GM18508 (cell line): ENCODE measurements at regions not wholly inside any gene's neighbourhood (a gene's known extent, or its start where the extent isn't known, plus 50 kb on each side); places are given as distances from the start of the nearest gene placed in this dataset.

Experiments
- ATAC-seq: cut with Tn5 transposase; IDR thresholded peaks from one replicate; pipeline ENCODE4 v1.9.1; 2021; ENCODE audit warnings: moderate number of reproducible peaks; ENCODE audit not compliant: insufficient read depth, unreplicated experiment

DNA sequence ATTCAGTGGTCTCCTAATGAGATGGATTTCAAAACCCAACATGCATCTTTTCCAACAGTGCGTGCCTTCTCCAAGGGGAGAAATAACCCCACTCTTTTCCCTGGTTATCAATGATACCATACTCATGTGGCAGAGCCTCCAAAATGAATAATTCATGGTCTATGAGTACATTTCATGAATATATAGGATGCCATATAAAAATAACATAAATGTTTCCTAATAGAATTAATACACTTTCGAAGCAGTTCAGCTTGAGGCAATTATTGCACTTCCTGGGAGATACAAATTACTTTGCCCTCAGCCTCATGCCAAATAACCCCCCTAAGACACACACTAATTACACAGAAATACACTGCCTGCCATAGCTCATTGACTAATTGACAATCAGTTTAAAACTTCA lies 318.6 kb downstream of the ZSWIM6 start:
- no peak for ATAC-seq

GRCh38 chr5:61651195-61651594 lies 319.1 kb downstream of the ZSWIM6 start:
- no peak for ATAC-seq

GRCh38 chr5:61652916-61653315 lies 320.9 kb downstream of the ZSWIM6 start:
- ATAC-seq: no peak

DNA sequence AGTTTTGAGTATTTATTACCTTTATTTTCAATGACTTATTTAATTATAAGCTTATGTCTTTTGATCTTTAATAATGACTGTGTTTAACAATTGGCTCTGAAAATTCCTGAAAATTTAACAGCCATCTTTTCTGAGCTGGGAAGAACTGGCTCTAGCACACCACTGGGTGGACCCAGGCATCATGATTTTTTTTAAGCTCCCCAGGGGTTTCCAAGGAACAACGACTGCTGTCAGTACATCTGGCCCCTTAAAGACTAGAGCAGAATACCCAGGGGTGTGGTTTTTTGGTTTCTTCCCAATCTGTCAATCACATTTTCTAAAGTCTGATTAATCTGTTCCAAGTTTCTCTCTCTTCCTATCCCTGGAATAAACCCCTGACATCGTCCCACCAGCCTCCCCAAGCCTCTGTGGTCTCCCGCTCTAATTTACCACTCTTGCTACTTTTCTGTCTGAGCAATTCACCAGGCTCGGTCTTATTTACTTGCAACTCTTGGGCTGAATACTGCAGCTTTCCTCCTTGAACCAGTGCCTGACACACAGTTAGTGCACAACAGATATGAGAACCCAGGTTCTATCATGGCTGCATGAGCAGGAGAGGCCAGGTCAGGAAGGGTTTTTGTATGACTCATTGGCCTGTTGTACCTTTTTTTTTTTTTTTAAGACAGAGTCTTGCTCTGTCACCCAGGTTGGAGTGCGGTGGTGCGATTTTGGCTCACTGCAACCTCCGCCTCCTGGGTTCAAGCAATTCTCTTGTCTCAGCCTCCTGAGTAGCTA lies 321.9 kb downstream of the ZSWIM6 start:
- no peak for ATAC-seq

- no peak for ATAC-seq
These were observed 322.8 kb downstream of the ZSWIM6 start for GRCh38 chr5:61654876-61655275.

DNA sequence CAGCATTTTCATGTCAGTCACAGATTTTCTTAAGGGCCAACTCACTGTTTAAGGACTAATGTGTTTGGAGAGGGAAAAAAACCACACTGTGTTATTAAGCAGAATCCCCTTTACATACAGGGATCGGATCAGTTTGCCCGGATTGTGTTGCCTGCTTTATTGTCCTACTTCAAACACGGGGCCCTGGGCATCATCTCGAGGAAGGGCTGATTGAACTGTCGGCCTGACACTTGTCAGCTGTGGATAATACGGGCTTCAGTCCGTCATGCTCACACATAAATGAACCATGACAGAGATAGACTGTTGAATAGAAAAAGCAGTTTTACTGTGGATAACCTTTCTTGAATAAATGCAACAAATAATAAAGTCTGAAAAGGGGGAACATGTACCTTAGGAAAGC lies 325.0 kb downstream of the ZSWIM6 start:
- no peak for ATAC-seq

DNA sequence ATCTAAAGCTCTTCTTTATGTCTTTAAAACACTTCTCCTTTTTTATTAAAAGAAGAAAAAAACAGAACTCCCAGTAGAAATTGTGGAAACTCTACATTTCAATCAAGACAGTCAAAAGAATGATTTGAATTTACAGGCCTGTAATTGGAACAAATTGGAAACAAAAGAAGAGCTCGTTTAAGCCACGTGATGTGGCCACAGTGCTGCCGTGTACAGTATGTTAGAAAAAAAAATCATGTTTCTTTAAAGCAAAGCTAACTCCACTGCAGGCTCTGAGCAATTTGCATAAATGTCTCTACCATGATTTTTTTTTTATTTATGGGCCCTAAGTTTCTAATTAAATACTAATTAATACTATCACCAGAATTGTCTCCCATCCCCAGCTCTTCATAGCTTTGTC lies 325.6 kb downstream of the ZSWIM6 start:
- no peak for ATAC-seq

- ATAC-seq: no peak
These were observed 326.5 kb downstream of the ZSWIM6 start for GRCh38 chr5:61658592-61659008.

GRCh38 chr5:61659221-61659696 lies 327.2 kb downstream of the ZSWIM6 start:
- no peak for ATAC-seq

DNA sequence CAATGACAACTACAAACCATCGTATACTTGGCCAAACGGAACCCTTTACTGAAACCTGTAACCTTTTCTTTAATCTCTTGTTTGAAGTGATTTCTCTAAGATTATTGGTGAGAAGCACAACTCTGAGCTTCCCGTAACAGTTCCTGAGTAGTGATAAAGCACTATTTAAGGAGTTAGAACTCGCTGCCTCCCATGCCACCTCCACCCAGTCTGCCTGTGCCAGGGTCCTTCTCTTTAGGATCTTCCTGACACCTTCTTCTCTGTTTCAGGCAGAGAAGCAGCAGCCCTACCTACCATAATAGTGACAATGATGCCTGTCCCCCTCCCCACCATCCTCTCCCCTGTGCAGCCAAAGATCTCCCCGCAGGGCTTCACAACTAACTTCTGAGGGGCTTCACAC lies 330.6 kb downstream of the ZSWIM6 start:
- ATAC-seq: no peak

DNA sequence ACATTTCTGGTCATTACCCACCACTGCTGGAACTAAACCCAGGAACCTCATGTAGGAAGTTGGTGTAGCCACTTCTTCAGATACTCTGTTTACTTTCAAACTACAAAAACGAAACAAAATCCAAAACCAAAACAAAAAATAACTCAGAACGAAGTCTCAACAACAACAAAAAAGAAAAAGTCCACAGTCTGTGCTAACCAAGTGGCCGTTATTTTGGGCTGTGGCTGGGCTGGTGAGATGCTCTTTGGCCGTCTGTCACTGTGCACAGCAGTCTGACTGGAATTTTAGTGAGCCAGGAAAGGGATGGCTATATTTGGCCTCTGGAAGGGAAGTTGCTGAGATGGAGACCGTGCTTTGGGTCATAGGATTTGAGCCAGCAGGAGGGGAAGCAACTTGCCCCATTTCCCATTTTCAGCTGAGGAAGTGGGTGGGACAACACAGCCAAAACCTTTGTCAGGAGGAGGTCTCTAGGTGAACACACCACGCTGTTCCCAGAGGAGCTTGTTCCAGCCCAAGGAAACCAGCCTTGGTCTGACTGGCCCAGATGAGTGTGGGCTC lies 334.1 kb downstream of the ZSWIM6 start:
- ATAC-seq: no peak

GRCh38 chr5:61667525-61668218 lies 335.6 kb downstream of the ZSWIM6 start:
- ATAC-seq: no peak

DNA sequence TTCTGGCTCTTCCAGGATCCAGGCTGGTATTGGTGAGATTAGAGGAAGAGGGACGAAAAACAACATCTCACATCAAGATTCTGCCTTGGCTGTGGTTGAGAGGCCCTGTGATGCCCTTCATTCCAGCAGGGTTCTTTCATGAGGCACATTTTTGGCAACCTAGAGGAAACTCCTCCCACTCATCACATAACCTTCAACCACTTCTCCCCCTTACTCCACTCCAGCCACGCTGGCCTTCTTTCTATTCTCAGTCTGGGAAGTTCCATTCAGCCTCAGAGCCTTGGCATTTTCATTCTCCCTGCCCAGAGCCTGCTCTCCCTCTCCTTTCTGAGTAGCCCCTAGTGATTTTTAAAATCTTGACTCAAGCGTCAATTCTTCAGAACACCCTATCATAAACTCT lies 337.5 kb downstream of the ZSWIM6 start:
- ATAC-seq: no peak

- no peak for ATAC-seq
These were observed 338.9 kb downstream of the ZSWIM6 start for GRCh38 chr5:61670941-61671340.

GRCh38 chr5:61673007-61673735 lies 341.1 kb downstream of the ZSWIM6 start:
- no peak for ATAC-seq

GRCh38 chr5:61674378-61674777 lies 342.3 kb downstream of the ZSWIM6 start:
- no peak for ATAC-seq

- no peak for ATAC-seq
These were observed 343.1 kb downstream of the ZSWIM6 start for GRCh38 chr5:61675015-61675692.

- no peak for ATAC-seq
These were observed 345.2 kb downstream of the ZSWIM6 start for GRCh38 chr5:61677220-61677619.

- ATAC-seq: no peak
These were observed 346.9 kb downstream of the ZSWIM6 start for GRCh38 chr5:61678966-61679365.

DNA sequence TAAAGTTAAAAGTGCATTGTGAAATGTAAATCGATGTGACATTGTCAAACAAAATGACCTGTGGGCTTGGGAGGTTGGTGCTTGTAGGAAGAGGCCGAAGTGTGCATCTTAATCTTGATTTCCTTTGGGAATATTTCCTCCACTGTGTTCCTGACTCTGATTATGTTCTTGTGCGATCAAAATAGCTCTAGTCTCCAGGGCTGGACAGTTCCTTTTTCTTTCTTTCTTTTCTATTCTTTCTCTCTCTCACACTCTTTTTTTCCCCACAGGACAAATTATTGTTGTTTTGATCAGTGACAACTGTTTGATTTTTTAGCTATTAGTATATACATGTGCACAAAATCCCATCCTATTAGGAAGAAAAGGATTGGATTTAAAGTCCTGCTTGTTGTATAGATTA lies 347.5 kb downstream of the ZSWIM6 start:
- ATAC-seq: no peak
